ENCODE measurements at regions not wholly inside any gene's neighbourhood (a gene's known extent, or its start where the extent isn't known, plus 50 kb on each side); places are given as distances from the start of the nearest gene placed in this dataset.
"Not testable (repeated sequence)": the region's sequence is repeated elsewhere in the genome, so short reads cannot be mapped to it uniquely, and the experiment has no call there.

GRCh38 chr2:182477774-182478173 is 50.9 kb upstream of the PDE1A start:
- H3K9me3 ChIP-seq (ENCODE audit: control insufficient read depth, insufficient read depth, low read length), result no peaks in the 10 kb centered on the region
- H3K4me3 ChIP-seq (ENCODE audit: low read length), result no peak overlapping the region
- H3K36me3 ChIP-seq (ENCODE audit: control insufficient read depth, insufficient read depth, low read length), result no peaks in the 10 kb centered on the region
- no peaks in the 10 kb centered on the region for H3K4me1 ChIP-seq (ENCODE audit: control insufficient read depth, insufficient read depth, low read length)
- no peak overlapping the region for H3K27ac ChIP-seq (ENCODE audit: low read length)
- DNase-seq (ENCODE audit: low read depth, low spot score), result no peak
- no CpG with 5 or more reads among the region's 6 CpGs for WGBS (ENCODE audit: insufficient coverage, insufficient read length)
- no peaks in the 10 kb centered on the region for H3K27me3 ChIP-seq (ENCODE audit: control insufficient read depth, insufficient read depth, low read length)

- no peak overlapping the region for H3K4me3 ChIP-seq (ENCODE audit: low read length)
- no peak overlapping the region for H3K27ac ChIP-seq (ENCODE audit: low read length)
- no CpG with 5 or more reads among the region's 2 CpGs for WGBS (ENCODE audit: insufficient coverage, insufficient read length)
- no peaks in the 10 kb centered on the region for H3K27me3 ChIP-seq (ENCODE audit: control insufficient read depth, insufficient read depth, low read length)
- H3K4me1 ChIP-seq (ENCODE audit: control insufficient read depth, insufficient read depth, low read length), result no peaks in the 10 kb centered on the region
- no peak for DNase-seq (ENCODE audit: low read depth, low spot score)
- H3K36me3 ChIP-seq (ENCODE audit: control insufficient read depth, insufficient read depth, low read length), result no peaks in the 10 kb centered on the region
- no peaks in the 10 kb centered on the region for H3K9me3 ChIP-seq (ENCODE audit: control insufficient read depth, insufficient read depth, low read length)
Measured at GRCh38 chr2:182481676-182482075, 54.8 kb upstream of the PDE1A start.

- Histone ChIP-seq H3K9me3 (ENCODE audit: control insufficient read depth, insufficient read depth, low read length) (no peaks in the 10 kb centered on the region), H3K36me3 (ENCODE audit: control insufficient read depth, insufficient read depth, low read length) (no peaks in the 10 kb centered on the region), H3K27ac (ENCODE audit: low read length) (no peak overlapping the region), H3K4me3 (ENCODE audit: low read length) (no peak overlapping the region), H3K27me3 (ENCODE audit: control insufficient read depth, insufficient read depth, low read length) (no peaks in the 10 kb centered on the region), H3K4me1 (ENCODE audit: control insufficient read depth, insufficient read depth, low read length) (no peaks in the 10 kb centered on the region)
- no CpG with 5 or more reads among the region's 2 CpGs for WGBS (ENCODE audit: insufficient coverage, insufficient read length)
- no peak for DNase-seq (ENCODE audit: low read depth, low spot score)
Measured at GRCh38 chr2:182482511-182482910, 55.7 kb upstream of the PDE1A start.

- H3K9me3 ChIP-seq (ENCODE audit: control insufficient read depth, insufficient read depth, low read length), result no peaks in the 10 kb centered on the region
- no peak for DNase-seq (ENCODE audit: low read depth, low spot score)
- no peak overlapping the region for H3K27ac ChIP-seq (ENCODE audit: low read length)
- H3K27me3 ChIP-seq (ENCODE audit: control insufficient read depth, insufficient read depth, low read length), result no peaks in the 10 kb centered on the region
- WGBS (ENCODE audit: insufficient coverage, insufficient read length), result no CpG with 5 or more reads among the region's 2 CpGs
- H3K4me1 ChIP-seq (ENCODE audit: control insufficient read depth, insufficient read depth, low read length), result no peaks in the 10 kb centered on the region; the same call in 1 of the 2 replicates
- no peaks in the 10 kb centered on the region for H3K36me3 ChIP-seq (ENCODE audit: control insufficient read depth, insufficient read depth, low read length)
- no peak overlapping the region for H3K4me3 ChIP-seq (ENCODE audit: low read length)
Measured at GRCh38 chr2:182496596-182496995, 69.8 kb upstream of the PDE1A start.

GRCh38 chr2:182499706-182500470 is 73.1 kb upstream of the PDE1A start:
- no peaks in the 10 kb centered on the region for H3K9me3 ChIP-seq (ENCODE audit: control insufficient read depth, insufficient read depth, low read length)
- no peaks in the 10 kb centered on the region for H3K27me3 ChIP-seq (ENCODE audit: control insufficient read depth, insufficient read depth, low read length)
- H3K27ac ChIP-seq (ENCODE audit: low read length), result no peak overlapping the region
- WGBS (ENCODE audit: insufficient coverage, insufficient read length), result no CpG with 5 or more reads among the region's 3 CpGs
- H3K4me1 ChIP-seq (ENCODE audit: control insufficient read depth, insufficient read depth, low read length), result no peaks in the 10 kb centered on the region; the same call in 1 of the 2 replicates
- H3K36me3 ChIP-seq (ENCODE audit: control insufficient read depth, insufficient read depth, low read length), result no peaks in the 10 kb centered on the region
- DNase-seq (ENCODE audit: low read depth, low spot score), result no peak
- no peak overlapping the region for H3K4me3 ChIP-seq (ENCODE audit: low read length)

- H3K36me3 ChIP-seq (ENCODE audit: control insufficient read depth, insufficient read depth, low read length), result no peaks in the 10 kb centered on the region
- no peak overlapping the region for H3K4me3 ChIP-seq (ENCODE audit: low read length)
- no peaks in the 10 kb centered on the region for H3K9me3 ChIP-seq (ENCODE audit: control insufficient read depth, insufficient read depth, low read length)
- no CpG with 5 or more reads among the region's 2 CpGs for WGBS (ENCODE audit: insufficient coverage, insufficient read length)
- no peak overlapping the region for H3K27ac ChIP-seq (ENCODE audit: low read length)
- no peak for DNase-seq (ENCODE audit: low read depth, low spot score)
- no peaks in the 10 kb centered on the region for H3K27me3 ChIP-seq (ENCODE audit: control insufficient read depth, insufficient read depth, low read length)
- no peaks in the 10 kb centered on the region; the same call in 1 of the 2 replicates for H3K4me1 ChIP-seq (ENCODE audit: control insufficient read depth, insufficient read depth, low read length)
Measured at GRCh38 chr2:182503886-182504285, 77.0 kb upstream of the PDE1A start.

GRCh38 chr2:182504903-182505302 is 78.1 kb upstream of the PDE1A start:
- no peak overlapping the region for H3K4me3 ChIP-seq (ENCODE audit: low read length)
- no peak for DNase-seq (ENCODE audit: low read depth, low spot score)
- H3K4me1 ChIP-seq (ENCODE audit: control insufficient read depth, insufficient read depth, low read length), result no peaks in the 10 kb centered on the region
- WGBS (ENCODE audit: insufficient coverage, insufficient read length), result no CpG with 5 or more reads among the region's 2 CpGs
- H3K9me3 ChIP-seq (ENCODE audit: control insufficient read depth, insufficient read depth, low read length), result no peaks in the 10 kb centered on the region
- H3K27me3 ChIP-seq (ENCODE audit: control insufficient read depth, insufficient read depth, low read length), result no peaks in the 10 kb centered on the region
- no peaks in the 10 kb centered on the region for H3K36me3 ChIP-seq (ENCODE audit: control insufficient read depth, insufficient read depth, low read length)
- H3K27ac ChIP-seq (ENCODE audit: low read length), result no peak overlapping the region

- Histone ChIP-seq H3K27ac (ENCODE audit: low read length) (no peak overlapping the region), H3K9me3 (ENCODE audit: control insufficient read depth, insufficient read depth, low read length) (no peaks in the 10 kb centered on the region), H3K27me3 (ENCODE audit: control insufficient read depth, insufficient read depth, low read length) (no peaks in the 10 kb centered on the region), H3K4me3 (ENCODE audit: low read length) (no peak overlapping the region), H3K4me1 (ENCODE audit: control insufficient read depth, insufficient read depth, low read length) (no peaks in the 10 kb centered on the region), H3K36me3 (ENCODE audit: control insufficient read depth, insufficient read depth, low read length) (no peaks in the 10 kb centered on the region)
- no peak for DNase-seq (ENCODE audit: low read depth, low spot score)
Measured at GRCh38 chr2:182506606-182507005, 79.8 kb upstream of the PDE1A start.

GRCh38 chr2:182508583-182508982 is 81.7 kb upstream of the PDE1A start:
- H3K4me3 ChIP-seq (ENCODE audit: low read length); H3K27me3 ChIP-seq (ENCODE audit: control insufficient read depth, insufficient read depth, low read length); H3K4me1 ChIP-seq (ENCODE audit: control insufficient read depth, insufficient read depth, low read length); H3K27ac ChIP-seq (ENCODE audit: low read length); DNase-seq (ENCODE audit: low read depth, low spot score); H3K36me3 ChIP-seq (ENCODE audit: control insufficient read depth, insufficient read depth, low read length); H3K9me3 ChIP-seq (ENCODE audit: control insufficient read depth, insufficient read depth, low read length): not testable (repeated sequence)
- no CpG with 5 or more reads among the region's 4 CpGs for WGBS (ENCODE audit: insufficient coverage, insufficient read length)

- Histone ChIP-seq H3K9me3 (ENCODE audit: control insufficient read depth, insufficient read depth, low read length) (no peaks in the 10 kb centered on the region), H3K27me3 (ENCODE audit: control insufficient read depth, insufficient read depth, low read length) (no peaks in the 10 kb centered on the region), H3K36me3 (ENCODE audit: control insufficient read depth, insufficient read depth, low read length) (no peaks in the 10 kb centered on the region), H3K4me3 (ENCODE audit: low read length) (no peak overlapping the region), H3K27ac (ENCODE audit: low read length) (no peak overlapping the region), H3K4me1 (ENCODE audit: control insufficient read depth, insufficient read depth, low read length) (no peaks in the 10 kb centered on the region)
- whole genome bisulfite sequencing (ENCODE audit: insufficient coverage, insufficient read length), result no CpG with 5 or more reads among the region's 3 CpGs
- no peak for DNase-seq (ENCODE audit: low read depth, low spot score)
Measured at GRCh38 chr2:182509216-182509615, 82.4 kb upstream of the PDE1A start.

All from iPS DF 6.9 (cell line).